HL-60 (cell line): ENCODE measurements at regions not wholly inside any gene's neighbourhood (a gene's known extent, or its start where the extent isn't known, plus 50 kb on each side); places are given as distances from the start of the nearest gene placed in this dataset.
"Not testable (repeated sequence)": the region's sequence is repeated elsewhere in the genome, so short reads cannot be mapped to it uniquely, and the experiment has no call there.

Experiments used
- DNase-seq, 2 experiments: peaks; one replicate each; pipeline ENCODE4 v3.0.0-alpha.2; 2010 to 2020; ENCODE audit warnings: low read depth in 1 of 2, low spot score in 1 of 2
- H3K27ac ChIP-seq: fragments of 250-450 bp; sonication (Bioruptor Pico); replicated peaks from 2 replicates; pipeline ENCODE4 v1.5.1; 2020; ENCODE audit warnings: mild to moderate bottlenecking, moderate library complexity
- H3K27me3 ChIP-seq: fragments of 250-450 bp; sonication (Bioruptor Pico); 2 replicates; pipeline ENCODE4 v1.5.1; 2021; ENCODE audit warnings: mild to moderate bottlenecking, moderate library complexity; ENCODE audit not compliant: insufficient read depth, poor library complexity, severe bottlenecking
- H3K4me3 ChIP-seq: replicated peaks from 2 replicates; pipeline ENCODE4 v1.5.1; 2011; ENCODE audit warnings: mild to moderate bottlenecking, control low read depth, low read length; ENCODE audit not compliant: insufficient read depth
- GABPA ChIP-seq: IDR thresholded peaks from 2 replicates; pipeline ENCODE4 v1.6.1; 2012; ENCODE audit warnings: low read depth
- POLR2AphosphoS5 ChIP-seq: IDR thresholded peaks from 2 replicates; pipeline ENCODE4 v1.6.1; 2012; ENCODE audit warnings: low read depth
- SPI1 ChIP-seq: IDR thresholded peaks from 2 replicates; pipeline ENCODE4 v1.6.1; 2012; ENCODE audit warnings: low read depth, mild to moderate bottlenecking, borderline replicate concordance
- TF ChIP-seq, protein P1 (sequence below): IDR thresholded peaks from 2 replicates; pipeline ENCODE4 v1.6.1; 2012; ENCODE audit warnings: low read depth; ENCODE audit not compliant: insufficient replicate concordance
- TF ChIP-seq, protein P2 (sequence below): IDR thresholded peaks from one replicate; pipeline ENCODE4 v1.5.1; 2011; ENCODE audit warnings: low read length, control low read depth, inconsistent platforms; ENCODE audit not compliant: insufficient read depth

GRCh38 chr5:67725604-67726003, 490.0 kb upstream of the PIK3R1 start:
- TF ChIP-seq, protein P1, sequence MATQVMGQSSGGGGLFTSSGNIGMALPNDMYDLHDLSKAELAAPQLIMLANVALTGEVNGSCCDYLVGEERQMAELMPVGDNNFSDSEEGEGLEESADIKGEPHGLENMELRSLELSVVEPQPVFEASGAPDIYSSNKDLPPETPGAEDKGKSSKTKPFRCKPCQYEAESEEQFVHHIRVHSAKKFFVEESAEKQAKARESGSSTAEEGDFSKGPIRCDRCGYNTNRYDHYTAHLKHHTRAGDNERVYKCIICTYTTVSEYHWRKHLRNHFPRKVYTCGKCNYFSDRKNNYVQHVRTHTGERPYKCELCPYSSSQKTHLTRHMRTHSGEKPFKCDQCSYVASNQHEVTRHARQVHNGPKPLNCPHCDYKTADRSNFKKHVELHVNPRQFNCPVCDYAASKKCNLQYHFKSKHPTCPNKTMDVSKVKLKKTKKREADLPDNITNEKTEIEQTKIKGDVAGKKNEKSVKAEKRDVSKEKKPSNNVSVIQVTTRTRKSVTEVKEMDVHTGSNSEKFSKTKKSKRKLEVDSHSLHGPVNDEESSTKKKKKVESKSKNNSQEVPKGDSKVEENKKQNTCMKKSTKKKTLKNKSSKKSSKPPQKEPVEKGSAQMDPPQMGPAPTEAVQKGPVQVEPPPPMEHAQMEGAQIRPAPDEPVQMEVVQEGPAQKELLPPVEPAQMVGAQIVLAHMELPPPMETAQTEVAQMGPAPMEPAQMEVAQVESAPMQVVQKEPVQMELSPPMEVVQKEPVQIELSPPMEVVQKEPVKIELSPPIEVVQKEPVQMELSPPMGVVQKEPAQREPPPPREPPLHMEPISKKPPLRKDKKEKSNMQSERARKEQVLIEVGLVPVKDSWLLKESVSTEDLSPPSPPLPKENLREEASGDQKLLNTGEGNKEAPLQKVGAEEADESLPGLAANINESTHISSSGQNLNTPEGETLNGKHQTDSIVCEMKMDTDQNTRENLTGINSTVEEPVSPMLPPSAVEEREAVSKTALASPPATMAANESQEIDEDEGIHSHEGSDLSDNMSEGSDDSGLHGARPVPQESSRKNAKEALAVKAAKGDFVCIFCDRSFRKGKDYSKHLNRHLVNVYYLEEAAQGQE: no peak
- TF ChIP-seq GABPA (no peak), POLR2AphosphoS5 (no peak), SPI1 (no peak)
- TF ChIP-seq, protein P2, sequence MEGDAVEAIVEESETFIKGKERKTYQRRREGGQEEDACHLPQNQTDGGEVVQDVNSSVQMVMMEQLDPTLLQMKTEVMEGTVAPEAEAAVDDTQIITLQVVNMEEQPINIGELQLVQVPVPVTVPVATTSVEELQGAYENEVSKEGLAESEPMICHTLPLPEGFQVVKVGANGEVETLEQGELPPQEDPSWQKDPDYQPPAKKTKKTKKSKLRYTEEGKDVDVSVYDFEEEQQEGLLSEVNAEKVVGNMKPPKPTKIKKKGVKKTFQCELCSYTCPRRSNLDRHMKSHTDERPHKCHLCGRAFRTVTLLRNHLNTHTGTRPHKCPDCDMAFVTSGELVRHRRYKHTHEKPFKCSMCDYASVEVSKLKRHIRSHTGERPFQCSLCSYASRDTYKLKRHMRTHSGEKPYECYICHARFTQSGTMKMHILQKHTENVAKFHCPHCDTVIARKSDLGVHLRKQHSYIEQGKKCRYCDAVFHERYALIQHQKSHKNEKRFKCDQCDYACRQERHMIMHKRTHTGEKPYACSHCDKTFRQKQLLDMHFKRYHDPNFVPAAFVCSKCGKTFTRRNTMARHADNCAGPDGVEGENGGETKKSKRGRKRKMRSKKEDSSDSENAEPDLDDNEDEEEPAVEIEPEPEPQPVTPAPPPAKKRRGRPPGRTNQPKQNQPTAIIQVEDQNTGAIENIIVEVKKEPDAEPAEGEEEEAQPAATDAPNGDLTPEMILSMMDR: no peak
- no peaks in the 10 kb centered on the region for H3K27me3 ChIP-seq
- DNase-seq: no peak
- no peak overlapping the region for H3K4me3 ChIP-seq
- H3K27ac ChIP-seq: no peak overlapping the region

DNA sequence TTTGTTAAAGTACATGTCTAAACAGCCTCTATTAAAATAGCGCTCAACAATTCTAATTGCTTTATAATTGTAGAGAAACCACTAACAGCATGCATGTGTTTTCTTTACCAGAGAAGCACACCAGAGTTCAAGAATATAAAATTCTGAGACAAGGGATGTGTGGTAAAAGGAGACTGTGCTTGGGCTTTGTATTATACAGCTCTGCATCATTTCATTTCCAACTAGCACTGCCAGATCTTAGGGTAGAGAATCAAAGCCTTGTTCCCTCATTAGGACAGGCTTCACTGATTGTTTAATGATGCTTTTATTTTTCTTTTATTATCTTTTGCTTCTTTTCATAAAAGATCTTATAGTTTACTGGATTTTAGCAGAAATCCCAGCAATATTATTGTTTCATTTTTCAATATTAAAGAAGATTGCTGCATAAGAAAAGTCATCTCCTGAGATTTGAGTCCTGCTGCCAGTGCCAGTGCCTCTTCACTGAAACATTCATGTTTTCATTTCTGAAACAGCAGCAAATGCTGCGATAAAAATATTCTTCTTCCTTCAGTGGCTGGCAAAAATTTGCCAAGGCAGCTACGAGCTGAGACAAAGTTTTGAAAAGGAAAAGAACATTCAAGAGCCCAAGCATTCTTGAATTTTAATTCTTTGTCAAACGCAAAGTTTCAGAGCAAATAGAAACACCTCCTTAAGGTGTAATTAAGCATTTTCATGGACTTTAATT, 491.0 kb upstream of the PIK3R1 start:
- no peak overlapping the region for H3K27ac ChIP-seq
- TF ChIP-seq SPI1: no peak
- TF ChIP-seq, protein P2: no peak
- H3K4me3 ChIP-seq: no peak overlapping the region
- DNase-seq: no peak
- no peaks in the 10 kb centered on the region for H3K27me3 ChIP-seq

DNA sequence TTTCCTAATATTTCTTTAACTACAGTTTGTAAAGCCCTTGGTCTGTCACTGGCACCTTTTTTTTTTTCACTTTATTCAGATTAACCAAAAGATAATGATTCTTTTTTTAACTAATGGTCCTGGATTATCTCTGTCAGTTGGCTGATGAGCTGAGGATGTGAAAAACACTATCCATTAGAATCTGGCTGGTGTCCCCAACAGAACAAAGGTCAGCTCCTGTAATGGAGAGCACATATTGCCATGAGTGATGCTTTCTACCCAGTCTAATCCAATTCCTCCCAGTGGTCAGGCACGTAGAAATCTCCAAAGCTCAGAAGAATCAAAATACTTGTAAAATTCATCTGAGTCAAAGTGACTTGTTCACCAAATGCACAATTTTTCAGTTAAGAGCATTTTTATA, 491.7 kb upstream of the PIK3R1 start:
- TF ChIP-seq GABPA: no peak
- TF ChIP-seq, protein P2: no peak
- no peak for TF ChIP-seq POLR2AphosphoS5
- no peak for TF ChIP-seq SPI1
- TF ChIP-seq, protein P1: no peak
- H3K27ac ChIP-seq: no peak overlapping the region
- H3K27me3 ChIP-seq: no peaks in the 10 kb centered on the region
- DNase-seq: no peak
- H3K4me3 ChIP-seq: no peak overlapping the region

DNA sequence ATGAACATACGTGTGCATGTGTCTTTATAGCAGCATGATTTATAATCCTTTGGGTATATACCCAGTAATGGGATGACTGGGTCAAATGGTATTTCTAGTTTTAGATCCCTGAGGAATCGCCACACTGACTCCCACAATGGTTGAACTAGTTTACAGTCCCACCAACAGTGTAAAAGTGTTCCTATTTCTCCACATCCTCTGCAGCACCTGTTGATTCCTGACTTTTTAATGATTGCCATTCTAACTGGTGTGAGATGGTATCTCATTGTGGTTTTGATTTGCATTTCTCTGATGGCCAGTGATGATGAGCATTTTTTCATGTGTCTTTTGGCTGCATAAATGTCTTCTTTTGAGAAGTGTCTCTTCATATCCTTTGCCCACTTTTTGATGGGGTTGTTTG, 493.0 kb upstream of the PIK3R1 start:
- not testable (repeated sequence) for H3K4me3 ChIP-seq, H3K27me3 ChIP-seq, DNase-seq, H3K27ac ChIP-seq
